Neural crest cell (in vitro differentiated cells): ENCODE measurements at regions not wholly inside any gene's neighbourhood (a gene's known extent, or its start where the extent isn't known, plus 50 kb on each side); places are given as distances from the start of the nearest gene placed in this dataset.

Experiments used
- DNase-seq: peaks from one replicate; pipeline ENCODE4 v3.0.0; 2021; ENCODE audit warnings: low read depth, mixed read lengths, low spot score
- H3K27ac Mint-ChIP-seq: one replicate; pipeline ENCODE4 v1.8.0; 2021; ENCODE audit warnings: mild to moderate bottlenecking, mixed read lengths; ENCODE audit not compliant: unreplicated experiment
- H3K27me3 Mint-ChIP-seq: 2 replicates; pipeline ENCODE4 v1.8.0; 2021; ENCODE audit warnings: low read depth, mild to moderate bottlenecking, mixed read lengths
- H3K36me3 Mint-ChIP-seq: 2 replicates; pipeline ENCODE4 v1.8.0; 2021; ENCODE audit warnings: low read depth, mild to moderate bottlenecking, mixed read lengths
- H3K4me1 Mint-ChIP-seq: 2 replicates; pipeline ENCODE4 v1.8.0; 2021; ENCODE audit warnings: mixed read lengths
- H3K4me3 Mint-ChIP-seq: one replicate; pipeline ENCODE4 v1.8.0; 2021; ENCODE audit warnings: mild to moderate bottlenecking, mixed read lengths
- H3K9me3 Mint-ChIP-seq: 2 replicates; pipeline ENCODE4 v1.8.0; 2021; ENCODE audit warnings: mixed read lengths
- TF ChIP-seq, protein P1 (sequence below): fragments of 200-600 bp; sonication (generic); conservative IDR thresholded peaks from 2 replicates; pipeline ENCODE4 v1.5.0; 2021; ENCODE audit warnings: antibody characterized with exemption, mild to moderate bottlenecking

DNA sequence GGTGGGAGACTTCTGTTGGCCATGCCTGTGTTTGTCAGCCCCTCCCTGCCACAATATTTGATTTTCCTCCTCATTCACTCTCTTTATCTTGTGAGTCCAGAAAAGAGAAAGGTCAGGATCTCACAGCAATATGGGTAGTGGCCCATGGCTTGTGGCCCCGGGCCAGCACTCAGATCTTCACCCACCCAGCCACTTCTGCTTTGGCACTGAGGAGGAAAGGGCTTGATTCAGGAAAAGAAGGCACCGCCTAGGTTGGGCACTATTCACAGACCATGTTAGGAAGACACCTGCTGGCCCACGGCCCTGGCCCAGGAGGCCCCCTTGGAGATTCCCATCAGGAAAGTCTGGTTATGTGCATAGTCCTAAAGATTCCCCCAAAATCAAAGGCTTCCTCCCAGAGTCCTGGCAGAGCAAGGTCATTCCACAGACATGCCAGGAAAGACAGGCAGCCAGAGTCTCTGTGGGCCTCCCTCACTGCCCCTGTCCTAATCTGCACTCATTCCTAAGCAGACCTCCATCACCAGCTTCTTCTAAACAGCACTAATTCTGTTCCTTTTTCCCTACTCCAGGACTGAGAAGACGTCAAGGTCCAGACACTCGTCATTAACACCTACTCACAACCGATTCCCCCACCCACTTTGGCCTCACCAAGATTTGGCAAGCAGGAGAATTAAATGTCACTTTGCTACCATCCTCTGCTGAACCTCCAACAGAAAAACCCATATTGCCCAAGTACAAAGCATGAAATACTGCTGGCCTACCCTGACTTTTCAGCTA is 179.3 kb downstream of the DEPDC1B start:
- DNase-seq = no peak
- TF ChIP-seq, protein P1, sequence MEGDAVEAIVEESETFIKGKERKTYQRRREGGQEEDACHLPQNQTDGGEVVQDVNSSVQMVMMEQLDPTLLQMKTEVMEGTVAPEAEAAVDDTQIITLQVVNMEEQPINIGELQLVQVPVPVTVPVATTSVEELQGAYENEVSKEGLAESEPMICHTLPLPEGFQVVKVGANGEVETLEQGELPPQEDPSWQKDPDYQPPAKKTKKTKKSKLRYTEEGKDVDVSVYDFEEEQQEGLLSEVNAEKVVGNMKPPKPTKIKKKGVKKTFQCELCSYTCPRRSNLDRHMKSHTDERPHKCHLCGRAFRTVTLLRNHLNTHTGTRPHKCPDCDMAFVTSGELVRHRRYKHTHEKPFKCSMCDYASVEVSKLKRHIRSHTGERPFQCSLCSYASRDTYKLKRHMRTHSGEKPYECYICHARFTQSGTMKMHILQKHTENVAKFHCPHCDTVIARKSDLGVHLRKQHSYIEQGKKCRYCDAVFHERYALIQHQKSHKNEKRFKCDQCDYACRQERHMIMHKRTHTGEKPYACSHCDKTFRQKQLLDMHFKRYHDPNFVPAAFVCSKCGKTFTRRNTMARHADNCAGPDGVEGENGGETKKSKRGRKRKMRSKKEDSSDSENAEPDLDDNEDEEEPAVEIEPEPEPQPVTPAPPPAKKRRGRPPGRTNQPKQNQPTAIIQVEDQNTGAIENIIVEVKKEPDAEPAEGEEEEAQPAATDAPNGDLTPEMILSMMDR = no peak
- Mint-ChIP-seq H3K36me3 (no peaks in the 10 kb centered on the region), H3K27me3 (no peaks in the 10 kb centered on the region), H3K4me1 (peaks cover 3% of the 10 kb centered on the region), H3K4me3 (no peak overlapping the region), H3K27ac (peak overlapping the region; percentile 38), H3K9me3 (no peaks in the 10 kb centered on the region)

DNA sequence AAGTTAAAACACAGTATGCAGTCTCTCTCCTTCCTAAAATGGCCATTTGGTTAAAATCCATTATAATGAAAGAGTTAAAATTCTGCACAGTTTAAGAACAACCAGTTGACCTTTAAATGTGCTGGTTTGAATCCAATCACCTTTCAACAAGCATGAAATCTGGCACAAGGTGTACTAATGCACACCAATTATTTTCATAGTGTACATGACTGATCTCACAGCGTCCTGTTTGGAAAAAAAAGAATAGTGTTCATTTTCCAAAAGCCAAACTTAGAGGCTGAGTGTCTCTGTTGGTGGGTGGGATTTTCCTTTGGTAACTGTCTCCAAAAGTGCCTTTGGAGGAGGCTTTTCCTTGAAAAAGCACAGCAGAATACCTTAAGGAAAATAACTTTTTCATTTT is 180.6 kb downstream of the DEPDC1B start:
- Mint-ChIP-seq H3K4me1 (peaks cover 3% of the 10 kb centered on the region), H3K4me3 (no peak overlapping the region), H3K27ac (no peak overlapping the region), H3K27me3 (no peaks in the 10 kb centered on the region), H3K36me3 (no peaks in the 10 kb centered on the region), H3K9me3 (no peaks in the 10 kb centered on the region)
- DNase-seq = no peak
- TF ChIP-seq, protein P1 = no peak

DNA sequence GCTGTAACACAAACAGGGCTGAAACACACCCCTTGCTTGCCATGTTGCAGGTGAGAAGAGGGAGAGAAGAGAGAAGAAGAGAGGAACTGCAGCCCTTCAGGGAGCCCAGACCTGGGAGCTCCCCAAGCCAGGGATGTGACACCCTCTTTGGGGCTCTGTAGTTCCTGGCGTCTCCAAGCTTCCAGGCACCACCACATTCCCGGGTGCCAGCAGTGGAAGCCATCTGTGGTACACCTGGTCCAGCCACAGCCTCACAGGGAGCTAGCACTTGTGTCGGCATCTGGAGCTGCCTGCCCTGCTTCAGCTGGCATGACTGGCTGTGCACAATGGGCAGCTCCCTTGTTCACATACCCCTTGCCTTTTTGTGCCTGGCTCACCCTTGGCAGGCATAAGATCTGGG is 182.1 kb downstream of the DEPDC1B start:
- Mint-ChIP-seq H3K4me3 (no peak overlapping the region), H3K9me3 (no peaks in the 10 kb centered on the region), H3K27me3 (no peaks in the 10 kb centered on the region), H3K36me3 (no peaks in the 10 kb centered on the region), H3K27ac (no peak overlapping the region), H3K4me1 (peaks cover 3% of the 10 kb centered on the region)
- DNase-seq = no peak
- TF ChIP-seq, protein P1 = no peak

DNA sequence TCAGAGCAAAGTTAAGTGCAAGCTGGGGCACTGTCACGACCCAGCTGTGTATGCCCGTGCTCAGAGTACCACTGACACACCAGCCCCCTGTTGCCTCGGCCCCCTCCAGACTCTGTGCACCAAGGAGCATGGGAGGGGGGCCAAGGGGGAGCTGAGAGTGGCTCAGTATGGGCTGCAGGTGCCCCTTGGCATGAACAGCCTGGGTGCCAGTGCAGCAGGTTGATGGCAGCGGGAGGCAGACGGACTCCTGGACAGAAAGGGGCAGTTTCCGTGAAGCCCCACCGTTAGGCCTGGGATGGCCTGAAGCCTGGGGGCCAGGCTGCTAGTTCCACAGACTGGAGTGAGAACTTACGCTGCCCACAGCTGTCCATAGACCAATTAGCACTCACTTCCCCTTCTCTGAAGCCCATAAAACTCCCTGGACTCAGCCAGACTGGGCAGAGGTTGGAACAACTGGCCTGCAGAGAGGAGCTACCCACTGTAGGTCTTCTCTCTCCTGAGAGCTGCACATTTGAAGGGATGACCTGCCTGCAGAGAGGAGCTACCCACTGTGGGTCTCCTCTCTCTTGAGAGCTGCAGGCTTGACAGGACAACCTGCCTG is 182.8 kb downstream of the DEPDC1B start:
- Mint-ChIP-seq H3K27ac (no peak overlapping the region), H3K36me3 (no peaks in the 10 kb centered on the region), H3K27me3 (no peaks in the 10 kb centered on the region)

DNA sequence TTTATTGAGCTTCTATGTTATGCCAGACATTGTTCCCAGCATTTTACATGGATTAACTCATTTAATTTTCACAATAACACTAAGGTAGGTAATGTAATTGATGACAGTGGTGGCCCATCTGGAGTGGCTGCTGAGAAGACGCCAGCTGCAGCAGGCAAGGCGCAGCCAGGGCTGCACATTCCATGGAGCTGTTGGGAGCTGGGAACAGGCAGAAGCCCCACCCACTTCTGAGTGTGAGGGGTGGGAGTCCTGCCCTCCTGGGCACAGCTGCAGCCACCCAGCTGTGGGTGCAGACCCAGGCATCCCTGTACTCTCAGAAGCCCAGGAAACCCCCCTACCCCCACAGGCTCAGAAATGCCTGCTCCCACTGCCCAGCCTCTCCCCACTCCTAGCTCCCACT is 183.3 kb downstream of the DEPDC1B start:
- H3K4me1 Mint-ChIP-seq = peaks cover 3% of the 10 kb centered on the region
- TF ChIP-seq, protein P1 = no peak
- no peak overlapping the region for H3K4me3 Mint-ChIP-seq
- H3K36me3 Mint-ChIP-seq = no peaks in the 10 kb centered on the region
- no peak overlapping the region for H3K27ac Mint-ChIP-seq
- H3K9me3 Mint-ChIP-seq = no peaks in the 10 kb centered on the region
- no peak for DNase-seq
- H3K27me3 Mint-ChIP-seq = no peaks in the 10 kb centered on the region

More for the DNA sequence above, 182.8 kb downstream of the DEPDC1B start:
- Mint-ChIP-seq H3K4me1 (peaks cover 3% of the 10 kb centered on the region), H3K4me3 (no peak overlapping the region), H3K9me3 (no peaks in the 10 kb centered on the region)
- no peak for DNase-seq
- TF ChIP-seq, protein P1 = no peak
